Upper lobe of left lung (tissue), 6 donors: ENCODE measurements at regions not wholly inside any gene's neighbourhood (a gene's known extent, or its start where the extent isn't known, plus 50 kb on each side); places are given as distances from the start of the nearest gene placed in this dataset.

Source experiments
- ATAC-seq, 2 donors: fragments of 200-7000 bp; cut with Tn5 transposase; one replicate each; pipeline ENCODE4 v1.9.1; 2022; ENCODE audit warnings: mild to moderate bottlenecking in 2 of 2, moderate library complexity in 2 of 2; ENCODE audit not compliant: low FRiP score in 2 of 2
- DNase-seq, 2 donors: peaks; one replicate each; pipeline ENCODE4 v3.0.0-alpha.2; 2019 to 2020
- H3K27ac ChIP-seq, 4 donors: fragments of 200-600 bp; sonication (generic); one replicate each; pipeline ENCODE4 v1.5.1; 2016 to 2019
- H3K27me3 ChIP-seq, 4 donors: fragments of 200-600 bp; sonication (generic); one replicate each; pipeline ENCODE4 v1.5.1; 2017 to 2019
- H3K36me3 ChIP-seq, 4 donors: fragments of 200-600 bp; sonication (generic); one replicate each; pipeline ENCODE4 v1.5.1; 2016 to 2019
- H3K4me1 ChIP-seq, 4 donors: fragments of 200-600 bp; sonication (generic); one replicate each; pipeline ENCODE4 v1.5.1; 2018 to 2019
- H3K4me3 ChIP-seq, 4 donors: fragments of 200-600 bp; sonication (generic); one replicate each; pipeline ENCODE4 v1.5.1; 2017 to 2019; ENCODE audit warnings: mild to moderate bottlenecking in 2 of 4, moderate library complexity in 1 of 4
- H3K9me3 ChIP-seq, 4 donors: fragments of 200-600 bp; sonication (generic); one replicate each; pipeline ENCODE4 v1.5.1; 2018 to 2019
- CTCF ChIP-seq, 6 experiments: fragments of 450-650 bp in 4 of 6; fragments of 200-600 bp in 2 of 6; sonication (generic) in 2 of 6; IDR thresholded peaks; one replicate each; pipeline ENCODE4 v1.5.1; 2016 to 2019; ENCODE audit warnings: antibody characterized with exemption in 6 of 6
- EP300 ChIP-seq, 4 donors: sonication (generic); formaldehyde crosslinking; IDR thresholded peaks; one replicate each; pipeline ENCODE4 v1.5.1; 2017; ENCODE audit warnings: antibody characterized with exemption in 4 of 4, control low read depth in 2 of 4
- POLR2A ChIP-seq, 4 donors: fragments of 450-650 bp; IDR thresholded peaks; one replicate each; pipeline ENCODE4 v1.5.1; 2016 to 2017; ENCODE audit warnings: antibody characterized with exemption in 4 of 4, mild to moderate bottlenecking in 2 of 4
- POLR2AphosphoS5 ChIP-seq, 2 donors: sonication (generic); formaldehyde crosslinking; IDR thresholded peaks; one replicate each; pipeline ENCODE4 v1.5.1; 2017; ENCODE audit warnings: antibody characterized with exemption in 2 of 2
- WGBS, 2 donors: methylation state at CpG; one replicate each; pipeline ENCODE4 v1.1.5; 2017 to 2018; 5-methylcytosine and 5-hydroxymethylcytosine counted together
- donor health status: DM: no; HTN: no; CAD: no; lungs with moderate emphysema.
- donor health status: DM: no; HTN: yes; CAD: no; lungs with severe emphysema.

GRCh38 chr7:17625043-17625442 is 315.3 kb downstream of the SNX13 start:
- Histone ChIP-seq H3K9me3 (no peaks in the 10 kb centered on the region), H3K27ac (no peak overlapping the region), H3K4me3 (no peak overlapping the region), H3K27me3 (no peaks in the 10 kb centered on the region), H3K4me1 (no peaks in the 10 kb centered on the region), H3K36me3 (no peaks in the 10 kb centered on the region)
- WGBS, 2 donors: 88% methylated on average over 3 of the region's 3 CpGs
- no peak for DNase-seq
- no peak for TF ChIP-seq CTCF (IDR thresholded peaks at IDR 0.05)
- TF ChIP-seq EP300 (IDR thresholded peaks at IDR 0.05): no peak
- no peak for TF ChIP-seq POLR2A (IDR thresholded peaks at IDR 0.05)
- TF ChIP-seq POLR2AphosphoS5 (IDR thresholded peaks at IDR 0.05): no peak
- no peak for ATAC-seq

DNA sequence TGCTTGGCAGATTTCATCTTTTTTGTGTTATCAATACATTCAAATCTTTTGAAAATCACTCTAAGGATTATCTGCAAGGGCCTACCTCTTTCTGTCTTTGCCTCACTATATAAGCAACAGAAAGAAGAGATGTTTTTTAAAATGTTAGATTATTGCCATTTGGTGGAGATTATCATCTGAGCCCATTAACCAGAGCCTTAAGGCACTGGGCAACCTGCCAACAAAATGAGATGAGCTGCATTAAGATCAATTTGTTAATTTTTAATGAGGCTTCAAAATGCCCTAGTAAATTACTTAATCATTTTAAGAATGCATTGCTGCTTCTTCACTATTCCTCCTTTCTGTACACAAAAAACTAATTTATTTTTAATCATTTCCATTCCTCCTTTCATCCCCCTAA is 314.1 kb downstream of the SNX13 start:
- Histone ChIP-seq H3K36me3 (no peaks in the 10 kb centered on the region), H3K9me3 (no peaks in the 10 kb centered on the region), H3K4me1 (no peaks in the 10 kb centered on the region), H3K27me3 (no peaks in the 10 kb centered on the region), H3K27ac (no peak overlapping the region), H3K4me3 (no peak overlapping the region)
- TF ChIP-seq POLR2A (IDR thresholded peaks at IDR 0.05) (no peak), CTCF (IDR thresholded peaks at IDR 0.05) (no peak), POLR2AphosphoS5 (IDR thresholded peaks at IDR 0.05) (no peak), EP300 (IDR thresholded peaks at IDR 0.05) (no peak)
- DNase-seq: no peak
- ATAC-seq: no peak

GRCh38 chr7:17631061-17631460 is 309.2 kb downstream of the SNX13 start:
- no peaks in the 10 kb centered on the region for H3K36me3 ChIP-seq

GRCh38 chr7:17632384-17632783 is 307.9 kb downstream of the SNX13 start:
- TF ChIP-seq CTCF (IDR thresholded peaks at IDR 0.05) (no peak), EP300 (IDR thresholded peaks at IDR 0.05) (no peak), POLR2A (IDR thresholded peaks at IDR 0.05) (no peak), POLR2AphosphoS5 (IDR thresholded peaks at IDR 0.05) (no peak)
- H3K27ac ChIP-seq: no peak overlapping the region
- H3K27me3 ChIP-seq: no peaks in the 10 kb centered on the region
- no peak for DNase-seq
- no peaks in the 10 kb centered on the region for H3K9me3 ChIP-seq
- 68 to 77% methylated on average over 2 of the region's 2 CpGs for WGBS, 2 donors
- H3K4me3 ChIP-seq: no peak overlapping the region
- no peaks in the 10 kb centered on the region for H3K36me3 ChIP-seq
- ATAC-seq: no peak
- H3K4me1 ChIP-seq: peaks cover 0 to 4% (median 0%) of the 10 kb centered on the region in 4 donors

More at GRCh38 chr7:17631061-17631460, 309.2 kb downstream of the SNX13 start:
- H3K4me1 ChIP-seq: peaks cover 0 to 4% (median 0%) of the 10 kb centered on the region in 4 donors
- H3K9me3 ChIP-seq: no peaks in the 10 kb centered on the region
- no peak overlapping the region for H3K27ac ChIP-seq
- TF ChIP-seq POLR2A (IDR thresholded peaks at IDR 0.05): no peak
- TF ChIP-seq EP300 (IDR thresholded peaks at IDR 0.05): no peak
- TF ChIP-seq CTCF (IDR thresholded peaks at IDR 0.05): no peak
- TF ChIP-seq POLR2AphosphoS5 (IDR thresholded peaks at IDR 0.05): no peak
- H3K4me3 ChIP-seq: no peak overlapping the region
- WGBS, 2 donors: 87 to 90% methylated on average over 3 of the region's 3 CpGs
- DNase-seq (no peak), ATAC-seq (no peak)
- no peaks in the 10 kb centered on the region for H3K27me3 ChIP-seq

DNA sequence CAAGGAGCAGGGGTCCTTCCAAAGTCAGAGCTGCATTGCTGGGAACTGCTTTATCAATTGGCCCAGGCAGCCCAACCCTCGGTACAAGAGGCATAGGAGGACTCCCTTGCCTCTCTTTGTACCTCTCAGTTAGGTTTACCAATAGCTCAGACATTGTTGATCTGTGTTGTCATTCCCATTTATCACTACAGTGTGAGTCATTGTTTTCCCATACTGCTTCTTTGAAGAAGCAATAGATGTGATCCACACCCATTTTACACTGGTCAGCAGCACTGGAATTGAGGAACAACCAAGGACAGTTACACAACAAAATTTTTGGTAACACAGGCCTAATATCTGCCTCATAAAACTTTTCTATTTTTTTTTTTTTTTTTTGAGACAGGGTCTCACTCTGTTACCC is 307.2 kb downstream of the SNX13 start:
- TF ChIP-seq EP300 (IDR thresholded peaks at IDR 0.05): no peak
- TF ChIP-seq POLR2A (IDR thresholded peaks at IDR 0.05): no peak
- TF ChIP-seq POLR2AphosphoS5 (IDR thresholded peaks at IDR 0.05): no peak
- TF ChIP-seq CTCF (IDR thresholded peaks at IDR 0.05): no peak

More for the DNA sequence above, 307.2 kb downstream of the SNX13 start:
- Histone ChIP-seq H3K9me3 (no peaks in the 10 kb centered on the region), H3K4me3 (no peak overlapping the region), H3K27me3 (no peaks in the 10 kb centered on the region), H3K36me3 (no peaks in the 10 kb centered on the region), H3K4me1 (peaks cover 0 to 4% (median 0%) of the 10 kb centered on the region in 4 donors), H3K27ac (no peak overlapping the region)
- ATAC-seq (peak in 1 of 2 donors; percentile 93), DNase-seq (no peak)
- WGBS, 2 donors: 58 to 67% methylated on average over 1 of the region's 1 CpG
